ENCODE measurements at regions not wholly inside any gene's neighbourhood (a gene's known extent, or its start where the extent isn't known, plus 50 kb on each side); places are given as distances from the start of the nearest gene placed in this dataset.
"Not testable (repeated sequence)": the region's sequence is repeated elsewhere in the genome, so short reads cannot be mapped to it uniquely, and the experiment has no call there.

- no peak for DNase-seq
Measured at GRCh38 chr1:73765551-73766233, 432.3 kb downstream of the LRRIQ3 start.

GRCh38 chr1:73761559-73761958, 436.4 kb downstream of the LRRIQ3 start:
- no peak for DNase-seq

GRCh38 chr1:73759011-73759410, 439.0 kb downstream of the LRRIQ3 start:
- DNase-seq = no peak

- DNase-seq = no peak
Measured at GRCh38 chr1:73756817-73757216, 441.2 kb downstream of the LRRIQ3 start.

GRCh38 chr1:73755649-73756048, 442.3 kb downstream of the LRRIQ3 start:
- DNase-seq = no peak

GRCh38 chr1:73749996-73750395, 448.0 kb downstream of the LRRIQ3 start:
- no peak for DNase-seq

- no peak for DNase-seq
Measured at GRCh38 chr1:73744985-73745384, 453.0 kb downstream of the LRRIQ3 start.

GRCh38 chr1:73736125-73736524, 461.9 kb downstream of the LRRIQ3 start:
- no peak for DNase-seq

GRCh38 chr1:73727036-73727435, 470.9 kb downstream of the LRRIQ3 start:
- no peak for DNase-seq

GRCh38 chr1:73722055-73722454, 475.9 kb downstream of the LRRIQ3 start:
- no peak for DNase-seq

GRCh38 chr1:73717976-73718375, 480.0 kb downstream of the LRRIQ3 start:
- DNase-seq = no peak

GRCh38 chr1:73711089-73711488, 486.9 kb downstream of the LRRIQ3 start:
- DNase-seq = no peak

- DNase-seq = no peak
Measured at GRCh38 chr1:73701826-73702225, 496.1 kb downstream of the LRRIQ3 start.

- DNase-seq = no peak
Measured at GRCh38 chr1:73676186-73676585, 521.8 kb downstream of the LRRIQ3 start.

GRCh38 chr1:73674945-73675561, 522.9 kb downstream of the LRRIQ3 start:
- no peak for DNase-seq

GRCh38 chr1:73673971-73674370, 524.0 kb downstream of the LRRIQ3 start:
- DNase-seq = no peak

- DNase-seq = no peak
Measured at GRCh38 chr1:73671530-73671929, 526.4 kb downstream of the LRRIQ3 start.

GRCh38 chr1:73667959-73668358, 530.0 kb downstream of the LRRIQ3 start:
- not testable (repeated sequence) for DNase-seq

- DNase-seq = no peak
Measured at GRCh38 chr1:73662526-73662925, 535.5 kb downstream of the LRRIQ3 start.

GRCh38 chr1:73659136-73659535, 538.8 kb downstream of the LRRIQ3 start:
- no peak for DNase-seq

GRCh38 chr1:73654714-73655113, 543.3 kb downstream of the LRRIQ3 start:
- no peak for DNase-seq

- DNase-seq = no peak
Measured at GRCh38 chr1:73644198-73644597, 553.8 kb downstream of the LRRIQ3 start.

GRCh38 chr1:73639494-73639893, 558.5 kb downstream of the LRRIQ3 start:
- no peak for DNase-seq

- DNase-seq = no peak
Measured at GRCh38 chr1:73637264-73637663, 560.7 kb downstream of the LRRIQ3 start.

- DNase-seq = no peak
Measured at GRCh38 chr1:73635021-73635420, 563.0 kb downstream of the LRRIQ3 start.
